HG02885 (cell line): ENCODE measurements at regions not wholly inside any gene's neighbourhood (a gene's known extent, or its start where the extent isn't known, plus 50 kb on each side); places are given as distances from the start of the nearest gene placed in this dataset.
A peak's percentile ranks its signal among the peaks of the same experiment; 100 is the strongest.
"Not testable (repeated sequence)": the region's sequence is repeated elsewhere in the genome, so short reads cannot be mapped to it uniquely, and the experiment has no call there.

ENCODE experiments used
- ATAC-seq: cut with Tn5 transposase; IDR thresholded peaks from one replicate; pipeline ENCODE4 v1.9.1; 2021; ENCODE audit warnings: mild to moderate bottlenecking; ENCODE audit not compliant: unreplicated experiment, poor library complexity

DNA sequence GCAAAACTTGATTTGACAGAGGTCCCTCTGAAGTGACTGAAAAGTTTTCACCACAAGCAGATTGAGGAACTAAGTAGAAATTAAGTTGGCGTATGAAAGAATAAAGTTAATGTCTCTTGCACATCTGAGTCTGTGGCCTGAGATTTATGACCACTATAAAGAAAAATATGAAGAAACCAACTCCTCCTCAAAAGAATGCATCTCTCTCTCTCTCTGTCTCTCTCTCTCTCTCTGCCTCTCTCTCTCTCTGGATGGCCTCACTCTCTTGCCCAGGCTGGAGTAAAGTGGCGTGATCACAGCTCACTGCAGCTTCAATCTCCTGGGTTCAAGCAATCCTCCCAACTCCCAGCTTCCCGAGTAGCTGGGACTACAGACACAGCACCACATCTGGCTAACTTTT lies 55.2 kb downstream of the RPL22L1 start:
- no peak for ATAC-seq

DNA sequence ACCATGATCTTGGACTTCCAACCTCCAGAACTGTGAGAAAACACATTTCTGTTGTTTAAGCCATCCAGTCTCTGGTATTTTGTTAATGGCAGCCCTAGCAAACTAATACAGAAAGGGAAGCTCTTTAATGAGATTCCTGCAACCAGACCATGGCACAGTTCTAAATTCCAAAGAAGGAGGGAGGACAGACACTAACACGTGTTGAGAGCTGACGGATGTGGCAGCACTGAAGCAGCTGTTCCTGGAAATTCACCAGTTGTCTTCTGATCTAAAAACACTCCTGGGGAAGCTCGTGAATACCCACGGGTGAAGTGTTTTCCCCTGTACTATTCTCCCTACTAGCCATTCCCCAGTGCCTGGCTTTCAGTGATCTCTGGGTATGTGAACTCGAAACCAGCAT lies 56.7 kb downstream of the RPL22L1 start:
- no peak for ATAC-seq

DNA sequence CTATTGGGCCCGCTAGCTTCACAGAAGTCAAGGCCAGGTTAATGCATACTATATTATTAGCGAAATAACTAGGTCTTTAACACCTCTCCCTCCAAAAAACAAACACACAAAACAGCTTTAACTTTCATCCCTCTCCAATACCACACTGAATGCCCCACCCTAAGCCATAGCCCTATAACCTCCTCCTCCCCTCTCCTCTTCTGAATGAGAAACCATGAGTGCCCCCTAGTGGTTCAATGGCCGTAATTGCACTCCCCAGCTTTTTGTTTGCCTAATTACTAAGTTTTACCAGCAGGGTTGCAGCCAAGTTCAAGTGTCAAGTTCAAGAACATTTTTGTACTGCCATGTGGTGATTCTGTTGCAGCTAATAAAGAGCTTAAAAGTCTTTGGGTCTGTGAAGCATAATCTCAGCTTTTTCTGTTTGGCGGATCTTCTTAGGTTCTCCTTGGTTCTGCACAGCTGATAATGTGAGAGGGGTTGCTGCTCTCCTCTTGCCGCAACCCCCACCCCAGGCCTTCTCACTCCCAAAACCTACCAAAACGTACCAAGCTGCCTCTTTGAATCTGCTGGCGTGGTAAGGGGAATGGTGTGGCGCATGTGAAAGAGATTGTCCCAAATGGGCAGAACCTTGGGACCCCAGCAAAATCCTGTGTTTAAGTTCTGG lies 57.9 kb downstream of the RPL22L1 start:
- peak; percentile 83 for ATAC-seq

DNA sequence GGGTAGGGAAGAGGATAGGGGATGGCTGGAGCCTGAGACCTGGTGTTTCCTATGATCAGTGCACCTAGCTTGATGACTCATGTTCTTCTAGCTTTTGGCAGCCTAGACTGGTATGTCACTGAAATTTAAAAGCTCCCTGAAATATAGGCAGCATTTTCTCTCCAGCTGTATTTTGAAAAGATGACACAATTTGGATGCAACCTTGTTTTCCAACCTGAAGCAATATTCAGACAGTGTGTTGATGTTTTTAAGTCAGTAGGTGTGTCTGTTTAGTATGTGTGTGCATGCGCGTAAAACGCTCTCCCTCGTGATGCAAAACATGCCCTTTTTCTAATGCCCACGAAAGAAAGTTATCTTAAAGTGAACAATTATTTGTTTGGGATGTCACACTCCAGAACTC lies 58.5 kb downstream of the RPL22L1 start:
- no peak for ATAC-seq

DNA sequence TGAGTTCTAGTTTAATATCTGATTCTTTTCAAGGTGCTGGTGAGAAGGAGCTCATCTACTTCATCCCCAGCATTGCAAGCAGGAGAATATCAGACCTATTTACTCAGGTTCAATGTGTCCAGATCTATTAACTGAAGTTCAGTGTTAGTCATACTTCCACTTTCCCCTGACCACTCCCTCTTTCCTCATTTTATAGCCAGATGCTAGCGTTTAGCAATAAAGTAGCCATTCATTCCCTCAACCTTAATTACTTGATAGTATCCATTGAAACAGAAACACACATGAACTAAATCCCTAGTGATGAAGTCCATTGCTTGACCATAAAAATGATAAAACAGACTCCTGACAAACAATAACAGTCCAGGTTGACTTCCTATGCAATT lies 60.0 kb downstream of the RPL22L1 start:
- ATAC-seq: no peak

DNA sequence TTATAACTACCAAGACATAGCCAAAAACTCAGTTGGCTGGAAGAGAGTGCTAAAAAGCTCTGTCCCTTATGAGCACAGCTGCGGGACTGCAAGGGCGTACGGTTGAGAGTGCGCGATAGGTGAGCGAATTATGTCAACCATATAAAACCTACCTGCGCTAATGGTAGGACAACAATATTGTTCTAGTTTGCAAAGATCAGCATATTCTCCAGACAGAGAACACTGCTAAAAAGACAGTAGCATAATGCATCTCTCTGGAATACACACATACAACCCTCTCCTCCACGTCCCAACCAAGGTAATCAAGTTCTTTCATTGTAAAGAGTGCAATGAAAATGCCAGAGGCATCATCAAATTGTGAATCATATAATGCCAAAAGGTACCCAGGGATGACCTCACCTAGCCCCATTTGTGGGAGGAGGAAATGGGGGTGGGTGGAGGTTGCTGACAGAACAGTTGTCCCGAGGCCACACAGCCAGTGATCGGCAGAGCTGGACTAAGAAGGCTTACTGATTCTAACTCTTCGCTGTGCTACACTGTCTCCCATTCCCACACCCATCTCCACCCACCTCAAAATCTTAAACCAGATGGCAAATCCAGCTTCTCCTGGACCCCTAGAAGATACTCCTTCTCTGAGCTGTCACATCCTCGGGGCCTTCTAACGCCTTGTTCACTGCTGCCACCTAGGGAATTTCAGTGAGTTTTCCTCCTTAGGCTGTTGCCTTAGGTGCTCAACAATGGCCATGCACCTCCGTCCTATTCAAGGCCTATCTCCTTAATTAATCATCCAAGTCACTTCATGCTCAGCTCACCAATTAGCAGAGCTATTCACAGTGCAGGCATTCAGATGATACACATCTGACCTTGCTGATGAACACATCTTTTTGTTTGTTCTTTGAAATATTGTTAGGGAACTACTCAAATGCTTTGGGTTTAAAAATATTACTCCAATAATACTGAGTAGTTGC lies 60.7 kb downstream of the RPL22L1 start:
- no peak for ATAC-seq

DNA sequence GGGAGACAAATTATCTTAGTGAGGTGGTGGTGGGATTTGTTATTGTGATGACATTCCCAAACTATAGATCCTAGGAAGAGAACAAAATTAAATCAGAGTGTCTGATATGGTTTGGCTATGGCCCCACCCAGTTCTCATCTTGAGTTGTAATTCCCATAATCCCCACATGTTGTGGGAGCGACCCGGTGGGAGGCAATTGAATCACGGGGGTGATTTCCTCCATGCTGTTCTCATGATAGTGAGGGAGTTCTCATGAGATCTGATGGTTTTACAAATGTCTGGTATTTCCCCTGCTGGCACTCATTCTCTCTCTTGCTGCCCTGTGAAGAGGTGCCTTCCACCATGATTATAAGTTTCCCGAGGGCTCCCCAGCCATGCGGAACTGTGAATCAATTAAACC lies 62.0 kb downstream of the RPL22L1 start:
- no peak for ATAC-seq

DNA sequence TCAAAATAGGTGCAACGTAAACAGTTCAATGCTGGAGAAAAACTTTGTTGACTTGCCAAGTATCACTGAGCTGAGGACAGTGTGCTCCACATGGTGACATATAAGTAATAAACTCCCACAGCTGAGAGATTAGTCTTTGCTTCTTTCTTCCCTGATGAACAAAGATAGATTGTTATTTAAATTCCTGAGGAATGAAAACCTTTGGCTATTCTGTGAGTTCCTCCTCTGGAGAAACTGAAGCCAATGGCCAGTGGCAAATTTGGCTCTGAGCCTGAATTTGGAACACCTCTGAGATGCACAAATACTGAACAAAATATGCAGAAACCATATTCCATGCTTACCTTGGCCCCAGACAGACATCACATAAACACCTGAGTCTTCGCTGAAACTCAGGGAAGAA lies 63.3 kb downstream of the RPL22L1 start:
- no peak for ATAC-seq

DNA sequence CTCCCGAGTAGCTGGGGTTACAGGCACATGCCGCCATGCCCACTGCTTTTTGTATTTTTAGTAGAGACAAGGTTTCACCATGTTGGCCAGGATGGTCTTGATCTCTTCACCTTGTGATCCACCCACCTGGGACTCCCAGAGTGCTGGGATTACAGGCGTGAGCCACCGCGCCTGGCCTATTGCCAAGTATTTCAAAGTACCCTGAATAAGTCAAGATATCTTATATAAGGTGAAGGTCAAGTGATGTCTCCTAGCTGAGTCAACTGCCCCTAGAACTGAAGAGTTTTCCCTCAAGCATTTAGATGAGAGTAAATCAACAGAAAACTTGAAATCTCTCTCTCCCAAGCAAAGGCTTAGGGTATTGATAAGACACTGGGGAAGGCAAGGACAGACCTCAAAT lies 63.9 kb downstream of the RPL22L1 start:
- no peak for ATAC-seq

DNA sequence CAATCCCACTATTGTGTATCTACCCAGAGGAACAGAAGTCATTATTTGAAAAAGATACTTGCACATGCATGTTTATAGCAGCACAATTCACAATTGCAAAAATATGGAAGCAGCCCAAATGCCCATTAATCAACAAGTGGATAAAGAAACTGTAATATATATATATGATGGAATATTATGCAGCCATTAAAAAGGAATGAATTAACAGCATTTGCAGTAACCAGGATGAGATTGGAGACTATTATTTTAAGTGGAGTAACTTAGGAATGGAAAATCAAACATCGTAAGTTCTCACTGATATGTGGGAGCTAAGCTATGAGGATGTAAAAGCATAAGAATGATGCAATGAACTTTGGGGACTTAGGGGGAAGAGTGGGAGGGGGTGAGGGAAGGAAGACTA lies 64.7 kb downstream of the RPL22L1 start:
- ATAC-seq: not testable (repeated sequence)

DNA sequence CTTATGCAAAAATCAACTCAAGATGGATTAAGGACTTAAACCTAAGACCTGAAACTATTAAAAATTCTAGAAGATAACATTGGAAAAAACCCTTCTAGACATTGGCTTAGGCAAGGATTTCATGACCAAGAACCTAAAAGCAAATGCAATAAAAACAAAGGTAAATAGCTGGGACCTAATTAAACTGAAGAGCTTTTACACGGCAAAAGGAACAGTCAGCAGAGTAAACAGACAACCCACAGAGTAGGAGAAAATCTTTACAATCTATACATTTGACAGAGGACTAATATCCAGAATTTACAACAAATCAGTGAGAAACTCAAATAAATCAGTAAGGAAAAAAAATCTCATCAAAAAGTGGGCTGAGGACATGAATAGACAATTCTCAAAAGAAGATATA lies 65.4 kb downstream of the RPL22L1 start:
- ATAC-seq: not testable (repeated sequence)

DNA sequence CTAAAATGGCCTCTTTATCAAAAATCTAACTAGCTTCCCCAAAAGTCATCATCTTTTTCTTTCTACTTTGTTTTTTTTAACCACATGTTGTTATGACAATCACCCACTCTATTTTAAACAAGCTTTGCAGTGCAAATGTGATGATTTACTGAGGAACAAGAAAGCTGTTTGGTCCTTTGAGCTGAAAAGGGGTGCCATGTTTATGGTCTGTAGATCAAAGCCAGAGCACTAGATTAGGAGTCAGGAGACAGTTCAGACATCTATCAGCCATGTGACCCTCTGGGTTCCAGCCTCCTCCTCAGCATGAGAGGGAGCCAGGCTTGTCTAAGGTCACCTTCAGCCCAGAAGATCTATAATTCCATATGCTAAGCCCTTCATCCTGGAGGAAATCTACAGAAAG lies 65.9 kb downstream of the RPL22L1 start:
- ATAC-seq: no peak

DNA sequence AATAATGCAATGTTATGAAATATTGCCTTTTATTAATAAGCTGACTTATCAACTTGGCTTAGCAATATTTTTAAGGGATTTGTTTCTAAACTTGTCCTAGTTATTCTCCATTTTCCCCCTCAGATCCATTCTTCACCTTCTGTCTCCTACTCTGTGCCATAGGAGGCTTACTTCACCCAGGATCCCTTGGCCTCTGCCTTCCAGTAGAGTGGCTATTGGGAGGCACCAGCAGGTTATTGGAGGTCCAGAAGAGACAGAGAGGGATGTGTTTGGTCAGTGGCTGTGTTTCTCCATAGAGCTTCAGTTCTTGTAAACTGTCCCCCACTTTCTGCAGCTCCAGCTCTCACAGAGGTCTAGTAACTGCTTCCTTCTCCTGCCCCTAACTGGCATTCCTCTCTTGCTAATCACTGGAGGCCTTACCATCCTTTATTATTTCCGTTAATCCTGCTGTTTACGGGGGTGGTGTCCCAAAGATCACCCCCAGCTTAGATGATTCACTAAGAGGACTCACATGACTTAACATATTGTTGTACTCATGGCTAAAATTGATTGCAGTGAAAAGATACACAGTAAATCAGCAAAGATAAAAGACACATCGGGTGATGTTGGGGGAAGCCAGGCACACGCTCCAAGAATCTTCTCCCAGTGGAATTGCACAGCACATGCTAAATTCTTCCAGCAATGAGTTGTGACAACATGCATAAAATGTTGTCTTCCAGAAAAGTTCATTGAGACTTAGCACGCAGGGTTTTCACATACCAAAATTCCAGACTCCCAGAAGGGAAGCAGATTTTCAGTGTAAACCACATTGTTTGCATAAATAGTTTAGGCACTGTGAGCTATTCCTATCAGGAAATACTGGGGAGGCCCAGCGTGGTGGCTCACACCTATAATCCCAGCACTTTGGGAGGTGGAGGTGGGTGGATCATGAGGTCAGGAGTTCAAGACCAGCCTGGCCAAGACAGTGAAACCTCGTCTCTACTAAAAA lies 67.5 kb downstream of the RPL22L1 start:
- no peak for ATAC-seq

DNA sequence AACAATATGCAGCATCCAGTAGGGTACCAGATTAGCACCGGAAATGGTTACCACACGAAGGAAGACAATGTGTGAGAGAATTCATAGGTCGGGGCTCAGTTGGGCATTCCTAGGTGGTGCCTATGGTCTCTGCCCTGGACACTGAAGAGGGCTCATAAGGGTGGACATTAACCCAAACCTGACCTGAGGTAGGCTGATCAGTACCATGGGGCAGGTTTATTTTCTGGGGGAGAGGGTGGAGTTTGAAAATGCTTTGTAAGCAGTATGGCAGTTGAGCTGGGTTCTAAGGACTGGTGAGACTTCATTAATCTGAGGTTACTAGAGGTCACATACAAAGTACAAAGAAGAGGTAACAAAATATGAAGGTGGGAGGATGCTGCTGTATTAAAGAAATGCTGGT lies 68.4 kb downstream of the RPL22L1 start:
- no peak for ATAC-seq

DNA sequence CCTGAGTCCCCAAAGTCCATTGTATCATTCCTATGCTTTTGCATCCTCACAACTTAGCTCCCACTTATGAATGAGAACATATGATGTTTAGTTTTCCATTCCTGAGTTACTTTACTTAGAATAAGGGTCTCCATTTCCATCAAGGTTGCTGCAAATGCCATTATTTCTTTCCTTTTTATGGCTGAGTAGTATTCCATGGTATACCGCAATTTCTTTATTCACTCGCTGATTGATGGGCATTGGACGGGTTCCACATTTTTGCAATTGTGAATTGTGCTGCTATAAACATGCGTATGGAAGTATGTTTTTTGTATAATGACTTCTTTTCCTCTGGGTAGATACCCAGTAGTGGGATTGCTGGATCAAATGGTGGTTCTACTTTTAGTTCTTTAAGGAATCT lies 69.7 kb downstream of the RPL22L1 start:
- ATAC-seq: not testable (repeated sequence)

DNA sequence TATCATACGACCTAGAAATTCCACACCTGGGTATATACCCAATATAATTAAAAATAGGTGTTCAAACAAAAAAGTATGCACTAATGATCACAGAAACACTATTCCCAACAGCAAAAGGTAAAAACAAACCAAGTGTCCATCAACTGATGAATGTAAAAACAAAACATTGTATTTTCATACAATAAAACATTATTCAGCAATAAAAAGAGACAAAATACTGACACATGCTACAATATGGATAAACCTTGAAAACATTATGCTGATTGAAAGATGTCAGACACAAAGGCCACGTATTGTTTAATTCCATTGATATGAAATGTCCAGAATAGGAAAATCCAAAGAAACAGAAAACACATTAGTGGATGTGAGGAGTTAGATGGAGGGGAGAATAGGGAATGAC lies 71.0 kb downstream of the RPL22L1 start:
- ATAC-seq: no peak

DNA sequence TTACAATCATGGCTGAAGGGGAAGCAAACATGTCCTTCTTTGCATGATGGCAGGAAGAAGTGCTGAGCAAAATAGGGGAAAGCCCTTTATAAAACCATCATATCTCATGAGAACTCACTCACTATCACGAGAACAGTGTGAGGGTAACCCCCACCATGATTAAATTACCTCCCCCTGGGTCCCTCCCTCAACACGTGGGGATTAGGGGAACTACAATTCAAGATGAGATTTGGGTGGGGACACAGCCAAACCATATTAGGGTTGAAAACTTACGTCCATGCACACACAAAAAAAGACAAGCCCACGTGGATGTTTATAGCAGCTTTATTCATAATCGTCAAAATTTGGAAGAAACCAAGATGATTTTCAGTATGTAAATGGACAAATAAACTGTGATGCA lies 72.3 kb downstream of the RPL22L1 start:
- no peak for ATAC-seq

DNA sequence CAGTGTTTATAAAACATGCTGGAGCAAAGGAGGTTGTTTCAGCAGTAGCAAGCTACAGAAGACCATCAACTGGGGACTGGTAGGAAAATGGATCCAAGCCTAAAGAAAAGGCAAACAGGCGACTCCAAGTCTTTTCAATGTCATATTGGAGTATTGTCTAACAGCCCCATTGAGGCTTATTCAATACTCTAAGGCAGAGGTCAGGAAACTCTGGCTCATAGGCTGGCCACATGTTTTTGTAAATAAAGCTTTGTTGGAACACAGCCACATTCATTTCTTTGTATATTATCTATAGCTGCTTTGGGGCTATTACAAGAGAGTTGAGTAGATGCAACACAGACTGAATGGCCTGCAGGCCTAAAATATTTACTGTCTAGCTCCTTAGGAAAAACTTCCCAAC lies 77.5 kb downstream of the RPL22L1 start:
- no peak for ATAC-seq

DNA sequence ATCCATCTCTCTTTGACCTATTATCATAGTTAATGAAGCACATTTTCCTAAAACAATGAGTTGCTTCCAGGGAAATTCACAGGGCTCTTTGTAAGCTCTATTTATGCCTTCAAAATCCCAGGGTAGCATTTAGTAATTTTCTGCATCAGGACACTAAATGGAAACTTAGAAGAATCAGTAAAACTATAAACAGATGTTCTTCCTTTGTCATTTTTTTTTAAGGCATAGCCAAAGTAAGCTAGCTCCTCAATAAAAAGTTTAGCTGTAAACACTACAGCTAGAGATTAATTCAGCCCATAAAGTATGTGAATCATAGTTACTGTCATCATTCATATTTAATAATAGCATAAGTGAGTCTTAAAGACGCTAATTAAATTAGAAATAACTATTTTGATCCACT lies 79.3 kb downstream of the RPL22L1 start:
- no peak for ATAC-seq

DNA sequence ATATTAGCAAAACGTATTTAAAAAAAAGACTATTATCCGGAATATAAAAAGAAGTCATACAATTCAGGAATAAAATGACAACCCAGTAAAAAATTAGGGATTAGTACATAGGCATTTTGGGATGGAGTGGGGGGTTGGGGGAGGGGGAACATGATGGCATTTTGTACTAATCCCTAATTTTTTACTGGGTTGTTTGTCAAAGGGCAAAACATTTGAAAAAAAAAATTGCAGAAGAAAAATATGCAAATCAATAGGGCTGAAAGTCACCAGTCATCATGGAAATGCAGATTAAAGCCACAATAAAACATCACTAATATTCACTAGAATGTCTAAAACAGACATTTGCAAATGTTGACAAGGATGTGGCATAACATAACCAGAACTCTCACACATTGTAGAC lies 82.5 kb downstream of the RPL22L1 start:
- no peak for ATAC-seq

DNA sequence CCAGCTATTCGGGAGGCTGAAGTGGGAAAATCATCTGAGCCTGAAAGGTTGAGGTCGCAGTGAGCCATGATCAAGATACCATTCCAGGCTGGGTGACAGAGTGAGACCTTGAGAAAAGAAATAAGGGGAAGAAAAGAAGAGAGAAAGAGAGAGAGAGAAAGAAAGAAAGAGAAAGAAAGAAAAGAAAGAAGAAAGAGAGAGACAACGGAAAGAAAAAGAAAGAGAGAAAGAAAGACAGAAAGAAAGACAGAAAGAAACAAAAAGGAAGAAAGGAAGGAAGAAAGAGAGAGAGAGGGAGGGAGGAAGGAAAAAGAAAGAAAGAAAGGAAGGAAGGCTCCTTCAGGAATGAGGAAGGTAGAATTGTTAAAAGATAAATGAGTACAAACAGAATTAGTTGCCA lies 84.5 kb downstream of the RPL22L1 start:
- no peak for ATAC-seq
